GM23338 (cell line): ENCODE measurements at regions not wholly inside any gene's neighbourhood (a gene's known extent, or its start where the extent isn't known, plus 50 kb on each side); places are given as distances from the start of the nearest gene placed in this dataset.

ENCODE experiments used
- ATAC-seq: fragments of 200-7000 bp; cut with Tn5 transposase; 3 replicates; pipeline ENCODE4 v1.9.1; 2020
- DNase-seq: peaks from one replicate; pipeline ENCODE4 v3.0.0-alpha.2; 2015; ENCODE audit warnings: low spot score
- H2AFZ ChIP-seq: fragments of 200-600 bp; sonication (generic); 2 replicates; pipeline ENCODE4 v1.8.0; 2016; ENCODE audit warnings: antibody characterized with exemption, mild to moderate bottlenecking, moderate library complexity
- H3F3A ChIP-seq: fragments of 200-600 bp; sonication (generic); replicated peaks from 2 replicates; pipeline ENCODE4 v1.8.0; 2017; ENCODE audit warnings: antibody characterized with exemption, mixed run types, low read depth
- H3K27ac ChIP-seq: fragments of 200-600 bp; sonication (generic); 2 replicates; pipeline ENCODE4 v1.6.1; 2016; ENCODE audit warnings: low read depth
- H3K27me3 ChIP-seq: fragments of 200-600 bp; sonication (generic); 2 replicates; pipeline ENCODE4 v1.8.0; 2016; ENCODE audit warnings: mild to moderate bottlenecking, mixed run types, moderate library complexity; ENCODE audit not compliant: insufficient read depth
- H3K36me3 ChIP-seq: fragments of 200-600 bp; sonication (generic); 2 replicates; pipeline ENCODE4 v1.8.0; 2016; ENCODE audit warnings: mild to moderate bottlenecking; ENCODE audit not compliant: insufficient read depth
- H3K4me1 ChIP-seq: fragments of 200-600 bp; sonication (generic); 2 replicates; pipeline ENCODE4 v1.8.0; 2016; ENCODE audit warnings: mild to moderate bottlenecking, moderate library complexity; ENCODE audit not compliant: insufficient read depth
- H3K4me2 ChIP-seq: fragments of 200-600 bp; sonication (generic); 2 replicates; pipeline ENCODE4 v1.7.1; 2017; ENCODE audit warnings: mixed run types
- H3K4me3 ChIP-seq: fragments of 200-600 bp; sonication (generic); 2 replicates; pipeline ENCODE4 v1.6.1; 2016; ENCODE audit warnings: mixed run types
- H3K79me2 ChIP-seq: fragments of 200-600 bp; sonication (generic); replicated peaks from 2 replicates; pipeline ENCODE4 v1.8.0; 2017; ENCODE audit warnings: mild to moderate bottlenecking; ENCODE audit not compliant: insufficient read depth
- H3K9me2 ChIP-seq: fragments of 200-600 bp; sonication (generic); 2 replicates; pipeline ENCODE4 v1.8.0; 2017; ENCODE audit not compliant: insufficient read depth
- H4K20me1 ChIP-seq: fragments of 200-600 bp; sonication (generic); replicated peaks from 2 replicates; pipeline ENCODE4 v1.8.0; 2017; ENCODE audit warnings: mild to moderate bottlenecking; ENCODE audit not compliant: insufficient read depth
- H3K27ac Mint-ChIP-seq: 2 replicates; pipeline ENCODE4 v1.8.0; 2020; ENCODE audit warnings: inconsistent platforms, mild to moderate bottlenecking, moderate library complexity, mixed read lengths
- H3K27me3 Mint-ChIP-seq: 3 replicates; pipeline ENCODE4 v1.8.0; 2022; ENCODE audit warnings: low read depth, mild to moderate bottlenecking, moderate library complexity, mixed read lengths, inconsistent platforms; ENCODE audit not compliant: insufficient read depth, poor library complexity
- H3K36me3 Mint-ChIP-seq: 3 replicates; pipeline ENCODE4 v1.8.0; 2021; ENCODE audit warnings: low read depth, mild to moderate bottlenecking, inconsistent platforms, moderate library complexity, mixed read lengths
- H3K4me1 Mint-ChIP-seq: 3 replicates; pipeline ENCODE4 v1.8.0; 2020; ENCODE audit warnings: mild to moderate bottlenecking, inconsistent platforms, mixed read lengths
- H3K4me3 Mint-ChIP-seq: 3 replicates; pipeline ENCODE4 v1.8.0; 2021; ENCODE audit warnings: moderate library complexity, mild to moderate bottlenecking, inconsistent platforms, mixed read lengths
- H3K9me3 Mint-ChIP-seq: 3 replicates; pipeline ENCODE4 v1.8.0; 2020; ENCODE audit warnings: moderate library complexity, mild to moderate bottlenecking, inconsistent platforms, mixed read lengths
- CREB1 ChIP-seq: fragments of 250-450 bp; sonication (Bioruptor Pico); IDR thresholded peaks from 2 replicates; pipeline ENCODE4 v1.5.0; 2020; ENCODE audit warnings: low read depth, mild to moderate bottlenecking, moderate library complexity
- CTCF ChIP-seq, 2 experiments: fragments of 200-600 bp in 1 of 2; sonication (generic) in 1 of 2; conservative IDR thresholded peaks; 2 replicates each; pipeline versions ENCODE4 v1.5.1 to v1.6.1; 2016 to 2017; ENCODE audit warnings: antibody characterized with exemption in 2 of 2, low read depth in 2 of 2, mild to moderate bottlenecking in 2 of 2, moderate library complexity in 1 of 2
- ETS1 ChIP-seq: IDR thresholded peaks from 2 replicates; pipeline ENCODE4 v1.6.1; 2016; ENCODE audit warnings: antibody characterized with exemption
- EZH2phosphoT487 ChIP-seq: fragments of 200-600 bp; sonication (generic); IDR thresholded peaks from one replicate; pipeline ENCODE4 v1.8.1; 2018; ENCODE audit warnings: antibody characterized with exemption; ENCODE audit not compliant: unreplicated experiment
- JUNB ChIP-seq: IDR thresholded peaks from one replicate; pipeline ENCODE4 v1.6.1; 2016; ENCODE audit warnings: antibody characterized with exemption; ENCODE audit not compliant: unreplicated experiment
- NANOG ChIP-seq: IDR thresholded peaks from 2 replicates; pipeline ENCODE4 v1.6.1; 2016; ENCODE audit warnings: antibody characterized with exemption, borderline replicate concordance
- POLR2AphosphoS5 ChIP-seq: IDR thresholded peaks from 2 replicates; pipeline ENCODE4 v1.6.1; 2016; ENCODE audit warnings: antibody characterized with exemption, low read depth
- STAT1 ChIP-seq: IDR thresholded peaks from one replicate; pipeline ENCODE4 v1.6.1; 2016; ENCODE audit warnings: antibody characterized with exemption; ENCODE audit not compliant: unreplicated experiment
- ZNF114 ChIP-seq: fragments of 250-450 bp; sonication (Bioruptor Pico); IDR thresholded peaks from 2 replicates; pipeline ENCODE4 v1.5.0; 2020; ENCODE audit warnings: mild to moderate bottlenecking, moderate library complexity
- ZNF331 ChIP-seq: fragments of 250-450 bp; sonication (Bioruptor Pico); IDR thresholded peaks from 2 replicates; pipeline ENCODE4 v1.5.0; 2020; ENCODE audit warnings: low read depth, mild to moderate bottlenecking, moderate library complexity
- ZNF462 ChIP-seq: fragments of 250-450 bp; sonication (Bioruptor Pico); IDR thresholded peaks from 2 replicates; pipeline ENCODE4 v1.5.0; 2020; ENCODE audit warnings: mild to moderate bottlenecking, moderate library complexity
- TF ChIP-seq, protein P1 (sequence below): IDR thresholded peaks from one replicate; pipeline ENCODE4 v1.6.1; 2018; ENCODE audit warnings: antibody characterized with exemption; ENCODE audit not compliant: unreplicated experiment

DNA sequence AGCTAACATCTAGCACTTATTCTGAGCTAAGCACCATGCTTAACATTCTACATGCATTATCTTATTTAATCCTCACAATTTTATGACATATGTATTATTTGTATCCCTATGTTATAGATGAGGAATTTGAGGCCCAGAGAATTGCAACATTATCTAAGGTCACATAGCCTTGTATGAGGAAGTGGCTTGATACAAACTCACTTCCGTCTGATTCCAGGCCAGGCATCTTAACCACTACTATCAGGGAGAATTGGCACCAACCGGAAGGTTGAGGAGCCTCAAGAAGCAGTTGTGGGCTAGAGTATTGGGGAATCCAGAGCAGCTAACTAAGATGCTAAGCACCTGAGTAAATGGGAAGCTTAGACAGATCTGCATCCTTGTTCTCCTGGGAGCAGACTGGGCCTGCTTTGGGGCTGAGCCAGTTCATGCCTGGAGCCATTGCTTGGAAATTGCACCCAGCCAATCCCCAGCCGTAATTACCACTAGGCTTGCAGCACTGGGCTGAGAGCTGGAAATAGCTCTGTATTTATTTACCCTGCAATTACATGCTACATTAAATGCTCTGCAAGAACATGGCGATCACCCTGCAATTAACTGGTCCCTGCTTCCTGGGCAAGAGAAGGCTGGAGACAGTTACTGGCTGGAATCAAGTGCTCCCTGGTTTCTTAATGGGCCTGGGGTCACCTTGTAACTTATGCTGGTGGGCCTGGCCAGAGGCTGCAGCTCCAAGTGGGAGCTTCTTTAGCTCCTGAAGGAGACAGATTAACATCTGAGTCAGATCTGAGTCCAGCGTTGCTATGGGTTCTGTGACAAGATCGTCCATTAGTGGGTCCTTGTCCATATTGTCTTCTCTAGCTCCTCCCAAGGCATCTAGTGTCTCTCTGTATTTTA lies 273.1 kb upstream of the CCL2 start:
- 0 out of 2 replicates have a peak, but pooled peaks cover 4% of the 10 kb centered on the region for H3K9me2 ChIP-seq
- H3K9me3 Mint-ChIP-seq, result peaks cover 3% of the 10 kb centered on the region; the same call in 2 of the 3 replicates

More for the DNA sequence above, 273.1 kb upstream of the CCL2 start:
- DNase-seq (no peak), ATAC-seq (no peak)
- no peaks in the 10 kb centered on the region for H3K27me3 ChIP-seq
- Mint-ChIP-seq H3K36me3 (no peaks in the 10 kb centered on the region), H3K4me1 (no peaks in the 10 kb centered on the region; the same call in 2 of the 3 replicates), H3K27ac (no peak overlapping the region), H3K27me3 (peaks cover 5% of the 10 kb centered on the region), H3K4me3 (no peak overlapping the region)
- no peaks in the 10 kb centered on the region for H3K4me1 ChIP-seq
- no peak overlapping the region for H2AFZ ChIP-seq
- H3K27ac ChIP-seq, result no peak overlapping the region
- H4K20me1 ChIP-seq, result no peaks in the 10 kb centered on the region
- no peak overlapping the region for H3K4me2 ChIP-seq
- no peak overlapping the region for H3K4me3 ChIP-seq
- H3K79me2 ChIP-seq, result no peaks in the 10 kb centered on the region
- no peaks in the 10 kb centered on the region for H3K36me3 ChIP-seq
- TF ChIP-seq ZNF462 (CRISPR knock-in tag) (no peak), POLR2AphosphoS5 (no peak), CTCF (conservative IDR thresholded peaks at IDR 0.05; ENCODE audit: low read depth in 2 of 2) (no peak), CREB1 (CRISPR knock-in tag) (no peak), ETS1 (no peak), STAT1 (no peak), ZNF331 (no peak), JUNB (no peak), NANOG (no peak), EZH2phosphoT487 (no peak), ZNF114 (CRISPR knock-in tag) (no peak)
- TF ChIP-seq, protein P1, sequence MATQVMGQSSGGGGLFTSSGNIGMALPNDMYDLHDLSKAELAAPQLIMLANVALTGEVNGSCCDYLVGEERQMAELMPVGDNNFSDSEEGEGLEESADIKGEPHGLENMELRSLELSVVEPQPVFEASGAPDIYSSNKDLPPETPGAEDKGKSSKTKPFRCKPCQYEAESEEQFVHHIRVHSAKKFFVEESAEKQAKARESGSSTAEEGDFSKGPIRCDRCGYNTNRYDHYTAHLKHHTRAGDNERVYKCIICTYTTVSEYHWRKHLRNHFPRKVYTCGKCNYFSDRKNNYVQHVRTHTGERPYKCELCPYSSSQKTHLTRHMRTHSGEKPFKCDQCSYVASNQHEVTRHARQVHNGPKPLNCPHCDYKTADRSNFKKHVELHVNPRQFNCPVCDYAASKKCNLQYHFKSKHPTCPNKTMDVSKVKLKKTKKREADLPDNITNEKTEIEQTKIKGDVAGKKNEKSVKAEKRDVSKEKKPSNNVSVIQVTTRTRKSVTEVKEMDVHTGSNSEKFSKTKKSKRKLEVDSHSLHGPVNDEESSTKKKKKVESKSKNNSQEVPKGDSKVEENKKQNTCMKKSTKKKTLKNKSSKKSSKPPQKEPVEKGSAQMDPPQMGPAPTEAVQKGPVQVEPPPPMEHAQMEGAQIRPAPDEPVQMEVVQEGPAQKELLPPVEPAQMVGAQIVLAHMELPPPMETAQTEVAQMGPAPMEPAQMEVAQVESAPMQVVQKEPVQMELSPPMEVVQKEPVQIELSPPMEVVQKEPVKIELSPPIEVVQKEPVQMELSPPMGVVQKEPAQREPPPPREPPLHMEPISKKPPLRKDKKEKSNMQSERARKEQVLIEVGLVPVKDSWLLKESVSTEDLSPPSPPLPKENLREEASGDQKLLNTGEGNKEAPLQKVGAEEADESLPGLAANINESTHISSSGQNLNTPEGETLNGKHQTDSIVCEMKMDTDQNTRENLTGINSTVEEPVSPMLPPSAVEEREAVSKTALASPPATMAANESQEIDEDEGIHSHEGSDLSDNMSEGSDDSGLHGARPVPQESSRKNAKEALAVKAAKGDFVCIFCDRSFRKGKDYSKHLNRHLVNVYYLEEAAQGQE, result no peak
- H3F3A ChIP-seq, result no peaks in the 10 kb centered on the region
